NCI-H2227 treated with DMSO at 0.1 percent for 48 hours (cell line): ENCODE measurements at regions not wholly inside any gene's neighbourhood (a gene's known extent, or its start where the extent isn't known, plus 50 kb on each side); places are given as distances from the start of the nearest gene placed in this dataset.

Experiments
- DNase-seq: peaks from one replicate; lab custom pipeline; 2025; lab: John Stamatoyannopoulos, UW

- no peak for DNase-seq
These were observed 51.4 kb upstream of the SEC61G start for GRCh38 chr7:54810401-54810800.

- no peak for DNase-seq
These were observed 52.2 kb upstream of the SEC61G start for GRCh38 chr7:54811041-54811845.

DNA sequence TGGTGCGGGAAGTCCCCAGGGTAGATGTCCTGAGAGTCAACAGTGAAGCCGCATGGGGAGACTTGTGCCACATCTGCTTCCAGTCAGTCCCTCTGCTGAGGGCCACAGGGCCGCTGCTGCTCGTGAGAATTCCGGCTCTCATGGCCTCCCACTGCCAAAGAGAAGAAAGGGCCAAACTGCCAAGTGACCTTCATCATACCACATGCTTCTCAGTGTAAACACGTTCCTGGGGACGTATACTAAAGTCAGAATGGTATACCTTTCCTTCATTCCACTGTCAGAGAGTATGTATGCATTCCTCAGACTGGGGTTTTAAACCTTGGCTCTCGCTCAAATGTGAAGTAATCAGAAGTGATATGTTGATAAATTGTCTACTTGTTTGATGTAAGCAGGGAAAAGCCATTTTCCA lies 52.8 kb upstream of the SEC61G start:
- no peak for DNase-seq

GRCh38 chr7:54812756-54813322 lies 53.8 kb upstream of the SEC61G start:
- DNase-seq: no peak

DNA sequence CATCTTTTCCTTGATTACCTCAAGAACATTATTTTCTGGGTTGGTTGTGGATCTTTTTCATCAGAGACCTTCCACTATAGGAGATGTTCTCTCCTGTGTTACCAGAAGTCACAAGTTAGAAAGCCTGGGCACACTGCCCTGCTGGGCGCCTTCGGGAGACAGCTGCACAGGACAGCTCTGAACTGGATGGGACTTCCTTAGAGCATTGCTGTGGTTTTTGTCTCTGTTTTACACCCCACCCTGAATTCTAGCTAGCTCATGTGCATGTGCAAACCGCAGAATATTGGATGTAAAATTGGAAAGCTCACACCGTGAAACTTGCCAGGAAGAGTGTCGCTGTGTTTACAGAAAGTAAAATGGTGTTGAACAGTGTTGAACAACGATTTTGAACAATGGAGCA lies 54.4 kb upstream of the SEC61G start:
- no peak for DNase-seq

DNA sequence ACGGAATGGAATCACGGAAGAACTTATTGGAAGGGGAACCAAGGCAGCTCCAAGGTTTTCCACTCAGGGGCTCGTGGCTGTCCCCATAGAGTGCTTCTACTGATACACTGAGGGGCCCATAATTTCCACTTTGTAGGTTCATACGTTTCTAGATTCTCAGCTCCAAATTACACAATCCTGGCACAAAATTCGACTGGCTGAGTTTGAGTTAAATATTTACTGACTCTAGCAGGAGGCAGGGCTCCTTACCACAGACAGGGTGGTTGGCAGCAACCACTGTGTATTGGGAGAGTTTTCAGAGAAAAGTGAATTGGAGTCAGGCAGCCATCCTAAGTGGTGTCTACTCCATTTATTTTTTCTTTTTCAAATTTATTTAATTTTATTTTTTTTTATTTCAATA lies 55.4 kb upstream of the SEC61G start:
- no peak for DNase-seq

GRCh38 chr7:54817152-54817551 lies 58.1 kb upstream of the SEC61G start:
- DNase-seq: no peak

DNA sequence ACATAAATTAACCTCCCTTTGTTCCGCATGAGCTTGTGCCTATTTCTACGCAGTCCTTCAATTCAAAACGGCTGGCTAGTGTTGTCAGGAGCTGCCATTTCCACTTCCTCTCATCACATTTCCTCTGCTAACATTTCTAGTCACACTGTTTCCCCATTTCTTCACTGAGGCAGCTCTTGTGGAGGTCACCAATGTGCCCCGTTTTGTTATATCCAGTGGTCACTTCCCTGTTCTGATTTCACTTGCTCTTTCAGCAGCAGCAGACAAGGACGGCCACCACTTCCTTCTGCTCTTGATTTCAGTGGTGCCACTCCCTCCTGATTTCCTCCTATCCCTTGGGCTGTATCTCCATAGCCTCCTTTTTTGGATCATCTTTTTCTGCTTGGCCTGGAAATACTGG lies 64.8 kb upstream of the SEC61G start:
- DNase-seq: no peak

GRCh38 chr7:54824655-54825054 lies 65.6 kb upstream of the SEC61G start:
- no peak for DNase-seq

GRCh38 chr7:54825368-54825767 lies 66.4 kb upstream of the SEC61G start:
- no peak for DNase-seq

GRCh38 chr7:54827734-54828133 lies 68.7 kb upstream of the SEC61G start:
- DNase-seq: no peak

GRCh38 chr7:54831046-54831643 lies 72.1 kb upstream of the SEC61G start:
- DNase-seq: no peak

GRCh38 chr7:54831644-54832095 lies 72.7 kb upstream of the SEC61G start:
- no peak for DNase-seq

DNA sequence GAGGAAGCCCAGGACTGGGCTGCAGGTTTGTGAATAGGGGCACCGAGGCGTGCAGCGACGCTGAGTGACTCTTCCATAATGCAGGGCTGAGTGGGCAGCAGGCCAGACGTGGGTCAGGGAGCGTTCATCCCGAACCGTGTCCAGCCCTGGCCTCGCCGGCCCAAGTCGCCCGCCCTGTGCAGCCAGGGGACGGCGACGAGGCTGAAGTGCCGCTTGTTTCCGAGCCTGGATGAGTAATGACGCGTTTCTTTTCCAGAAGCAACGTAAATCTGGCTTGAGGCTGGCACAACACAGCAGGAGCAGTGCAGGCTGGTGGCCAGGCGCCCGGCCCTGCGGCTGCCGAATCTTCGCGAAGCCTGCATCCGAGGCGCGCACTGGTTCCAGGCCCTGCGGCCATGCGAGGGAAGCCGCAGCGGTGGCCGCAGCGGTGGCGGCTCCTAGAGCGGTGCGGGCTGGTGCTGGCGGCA lies 74.0 kb upstream of the SEC61G start:
- no peak for DNase-seq

DNA sequence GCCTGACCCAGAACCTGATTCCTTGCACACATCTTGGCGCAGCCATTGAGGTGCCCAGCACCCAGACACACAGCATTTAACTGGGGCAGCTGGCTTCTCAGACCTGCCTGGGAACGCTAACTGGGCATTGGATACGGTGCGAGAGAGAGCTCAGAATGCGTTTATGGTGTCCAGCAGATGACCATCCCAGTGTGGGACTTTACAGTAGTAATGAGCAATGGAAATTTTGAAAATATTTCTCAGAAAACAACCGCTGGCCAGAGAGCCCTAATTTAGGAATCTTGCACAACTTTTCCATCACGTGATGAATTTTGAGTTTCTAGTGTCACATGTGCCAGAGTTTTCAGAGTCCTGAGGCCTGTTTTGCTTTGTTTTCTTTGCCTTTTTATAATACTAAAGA lies 78.2 kb upstream of the SEC61G start:
- DNase-seq: no peak

- DNase-seq: no peak
These were observed 78.8 kb upstream of the SEC61G start for GRCh38 chr7:54837761-54838160.

DNA sequence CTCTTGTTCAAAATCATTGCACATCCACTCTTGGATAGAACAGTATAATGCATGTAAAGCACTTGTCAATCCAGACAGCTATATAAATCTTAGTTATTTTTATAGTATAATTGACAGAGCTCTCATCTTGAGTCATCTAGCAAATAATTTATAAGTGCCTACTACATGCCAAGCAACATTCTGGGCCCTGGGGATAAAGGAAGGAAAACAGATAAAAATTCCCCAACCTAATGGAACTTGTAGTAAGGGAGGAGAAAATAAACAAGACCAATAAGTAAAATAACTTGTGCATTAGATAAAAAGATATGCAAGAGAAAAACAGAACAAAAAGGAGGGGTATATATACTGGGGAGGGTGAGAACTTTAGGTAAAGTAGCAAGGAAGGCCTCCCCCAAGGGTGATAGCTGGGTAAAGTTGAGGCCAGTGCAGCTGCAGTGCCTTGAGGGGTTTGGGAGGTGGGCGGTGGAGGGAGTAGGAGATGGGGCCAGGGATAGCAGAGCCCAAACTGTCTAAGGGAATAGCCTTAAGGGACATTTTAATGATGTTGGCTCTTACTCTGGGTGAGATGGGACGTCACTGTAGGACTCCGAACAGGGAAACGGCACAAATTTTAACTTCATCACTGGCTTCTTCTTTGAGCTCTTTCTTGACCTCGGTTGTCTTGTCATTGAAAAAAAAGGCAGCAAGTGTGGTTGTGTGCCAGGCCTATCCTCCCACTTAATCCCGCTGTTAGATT lies 79.3 kb upstream of the SEC61G start:
- no peak for DNase-seq

- DNase-seq: no peak
These were observed 80.7 kb upstream of the SEC61G start for GRCh38 chr7:54839575-54840213.

- no peak for DNase-seq
These were observed 83.0 kb upstream of the SEC61G start for GRCh38 chr7:54841772-54842697.

DNA sequence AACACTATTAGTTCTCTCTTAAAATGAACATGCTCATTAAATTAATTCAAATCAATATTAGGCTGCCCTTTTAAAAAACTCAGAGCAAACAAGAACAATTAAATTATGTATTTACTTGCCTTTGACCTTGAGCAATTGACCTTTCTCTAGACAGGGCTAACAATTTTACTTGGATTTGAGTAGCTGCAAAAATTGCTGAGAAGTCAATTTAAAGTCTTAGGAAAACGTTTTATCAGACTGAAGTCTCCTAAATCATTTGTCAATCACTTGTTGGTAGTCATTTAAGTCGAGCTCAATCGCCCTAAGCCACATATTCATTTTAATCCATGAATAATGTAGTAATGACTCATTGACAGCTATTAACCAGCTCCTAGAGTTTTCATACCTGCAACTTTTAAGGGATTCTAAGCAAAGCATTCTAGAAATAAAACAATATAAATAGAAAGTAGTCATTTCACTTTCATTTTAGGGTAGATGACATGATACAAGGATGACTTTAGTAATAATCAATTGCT lies 84.9 kb upstream of the SEC61G start:
- no peak for DNase-seq

GRCh38 chr7:54846273-54846672 lies 87.3 kb upstream of the SEC61G start:
- DNase-seq: no peak
